Astrocyte (in vitro differentiated cells and primary cell): ENCODE measurements at regions not wholly inside any gene's neighbourhood (a gene's known extent, or its start where the extent isn't known, plus 50 kb on each side); places are given as distances from the start of the nearest gene placed in this dataset.
A peak's percentile ranks its signal among the peaks of the same experiment; 100 is the strongest.
"Not testable (repeated sequence)": the region's sequence is repeated elsewhere in the genome, so short reads cannot be mapped to it uniquely, and the experiment has no call there.

Experiments used
- DNase-seq: peaks from one replicate; pipeline ENCODE4 v3.0.0-alpha.2; 2010; ENCODE audit warnings: low read depth
- FAIRE-seq: peaks from 2 replicates; lab custom pipeline; 2011; peaks lifted over from hg19 to GRCh38; lab: Jason Lieb, UNC
- H2AFZ ChIP-seq: 2 replicates; pipeline ENCODE4 v1.6.0; 2012; ENCODE audit warnings: low read depth, low read length, inconsistent platforms
- H3K27ac ChIP-seq: 2 replicates; pipeline ENCODE4 v1.5.1; 2011; ENCODE audit warnings: low read depth, low read length, inconsistent platforms
- H3K27me3 ChIP-seq: 2 replicates; pipeline ENCODE4 v1.6.0; 2011; ENCODE audit warnings: low read length, inconsistent platforms; ENCODE audit not compliant: insufficient read depth
- H3K36me3 ChIP-seq: 2 replicates; pipeline ENCODE4 v1.5.1; 2011; ENCODE audit warnings: low read length, inconsistent platforms; ENCODE audit not compliant: insufficient read depth
- H3K4me1 ChIP-seq: 2 replicates; pipeline ENCODE4 v1.5.1; 2011; ENCODE audit warnings: low read length, inconsistent platforms; ENCODE audit not compliant: insufficient read depth
- H3K4me2 ChIP-seq: 2 replicates; pipeline ENCODE4 v1.6.0; 2012; ENCODE audit warnings: low read length, inconsistent platforms
- H3K4me3 ChIP-seq: 2 replicates; pipeline ENCODE4 v1.5.1; 2011; ENCODE audit warnings: low read depth, mild to moderate bottlenecking, low read length, inconsistent platforms; ENCODE audit not compliant: insufficient read depth
- H3K79me2 ChIP-seq: 2 replicates; pipeline ENCODE4 v1.6.0; 2012; ENCODE audit warnings: mild to moderate bottlenecking, low read length, inconsistent platforms; ENCODE audit not compliant: insufficient read depth
- H3K9ac ChIP-seq: 2 replicates; pipeline ENCODE4 v1.6.0; 2012; ENCODE audit warnings: mild to moderate bottlenecking, low read length, inconsistent platforms
- H3K9me3 ChIP-seq: 2 replicates; pipeline ENCODE4 v1.5.1; 2012; ENCODE audit warnings: low read depth, mild to moderate bottlenecking, low read length, inconsistent platforms; ENCODE audit not compliant: insufficient read depth
- H4K20me1 ChIP-seq: 2 replicates; pipeline ENCODE4 v1.6.0; 2012; ENCODE audit warnings: low read length, inconsistent platforms; ENCODE audit not compliant: insufficient read depth
- H3K27ac Mint-ChIP-seq: one replicate; pipeline ENCODE4 v1.8.0; 2021; ENCODE audit warnings: mild to moderate bottlenecking, mixed read lengths; ENCODE audit not compliant: unreplicated experiment
- H3K27me3 Mint-ChIP-seq: one replicate; pipeline ENCODE4 v1.8.0; 2021; ENCODE audit warnings: low read depth, mixed read lengths; ENCODE audit not compliant: unreplicated experiment
- H3K36me3 Mint-ChIP-seq: one replicate; pipeline ENCODE4 v1.8.0; 2021; ENCODE audit warnings: low read depth, mixed read lengths; ENCODE audit not compliant: unreplicated experiment
- H3K4me1 Mint-ChIP-seq: one replicate; pipeline ENCODE4 v1.8.0; 2021; ENCODE audit warnings: low read depth, mixed read lengths; ENCODE audit not compliant: unreplicated experiment
- H3K4me3 Mint-ChIP-seq: one replicate; pipeline ENCODE4 v1.8.0; 2021; ENCODE audit warnings: mild to moderate bottlenecking, moderate library complexity, mixed read lengths; ENCODE audit not compliant: unreplicated experiment
- H3K9me3 Mint-ChIP-seq: one replicate; pipeline ENCODE4 v1.8.0; 2021; ENCODE audit warnings: mild to moderate bottlenecking, mixed read lengths; ENCODE audit not compliant: unreplicated experiment
- EZH2 ChIP-seq: IDR thresholded peaks from 2 replicates; pipeline ENCODE4 v1.6.1; 2012; ENCODE audit warnings: mild to moderate bottlenecking, low read length, inconsistent platforms; ENCODE audit not compliant: insufficient read depth
- TF ChIP-seq, protein P1 (sequence below): IDR thresholded peaks from 2 replicates; pipeline ENCODE4 v1.5.1; 2011; ENCODE audit warnings: low read depth, mild to moderate bottlenecking, inconsistent platforms, low read length, moderate library complexity; ENCODE audit not compliant: insufficient read depth

GRCh38 chr3:16770021-16770420 is 114.7 kb upstream of the PLCL2 start:
- no peak overlapping the region for H3K4me3 Mint-ChIP-seq
- no peak overlapping the region for H2AFZ ChIP-seq
- no peaks in the 10 kb centered on the region for H3K79me2 ChIP-seq
- no peaks in the 10 kb centered on the region for H3K27me3 ChIP-seq
- no peaks in the 10 kb centered on the region for H3K9me3 ChIP-seq
- no peak overlapping the region for H3K27ac Mint-ChIP-seq
- no peak overlapping the region for H3K4me3 ChIP-seq
- FAIRE-seq (no peak), DNase-seq (peak; percentile 41)
- no peak for TF ChIP-seq EZH2
- TF ChIP-seq, protein P1, sequence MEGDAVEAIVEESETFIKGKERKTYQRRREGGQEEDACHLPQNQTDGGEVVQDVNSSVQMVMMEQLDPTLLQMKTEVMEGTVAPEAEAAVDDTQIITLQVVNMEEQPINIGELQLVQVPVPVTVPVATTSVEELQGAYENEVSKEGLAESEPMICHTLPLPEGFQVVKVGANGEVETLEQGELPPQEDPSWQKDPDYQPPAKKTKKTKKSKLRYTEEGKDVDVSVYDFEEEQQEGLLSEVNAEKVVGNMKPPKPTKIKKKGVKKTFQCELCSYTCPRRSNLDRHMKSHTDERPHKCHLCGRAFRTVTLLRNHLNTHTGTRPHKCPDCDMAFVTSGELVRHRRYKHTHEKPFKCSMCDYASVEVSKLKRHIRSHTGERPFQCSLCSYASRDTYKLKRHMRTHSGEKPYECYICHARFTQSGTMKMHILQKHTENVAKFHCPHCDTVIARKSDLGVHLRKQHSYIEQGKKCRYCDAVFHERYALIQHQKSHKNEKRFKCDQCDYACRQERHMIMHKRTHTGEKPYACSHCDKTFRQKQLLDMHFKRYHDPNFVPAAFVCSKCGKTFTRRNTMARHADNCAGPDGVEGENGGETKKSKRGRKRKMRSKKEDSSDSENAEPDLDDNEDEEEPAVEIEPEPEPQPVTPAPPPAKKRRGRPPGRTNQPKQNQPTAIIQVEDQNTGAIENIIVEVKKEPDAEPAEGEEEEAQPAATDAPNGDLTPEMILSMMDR, result no peak
- no peak overlapping the region for H3K9ac ChIP-seq
- no peaks in the 10 kb centered on the region for H4K20me1 ChIP-seq
- peaks cover 22% of the 10 kb centered on the region for H3K4me1 Mint-ChIP-seq
- H3K9me3 Mint-ChIP-seq, result no peaks in the 10 kb centered on the region
- no peaks in the 10 kb centered on the region for H3K36me3 Mint-ChIP-seq
- no peaks in the 10 kb centered on the region for H3K36me3 ChIP-seq
- H3K4me1 ChIP-seq, result no peaks in the 10 kb centered on the region
- no peak overlapping the region for H3K4me2 ChIP-seq
- H3K27ac ChIP-seq, result no peak overlapping the region
- H3K27me3 Mint-ChIP-seq, result no peaks in the 10 kb centered on the region

DNA sequence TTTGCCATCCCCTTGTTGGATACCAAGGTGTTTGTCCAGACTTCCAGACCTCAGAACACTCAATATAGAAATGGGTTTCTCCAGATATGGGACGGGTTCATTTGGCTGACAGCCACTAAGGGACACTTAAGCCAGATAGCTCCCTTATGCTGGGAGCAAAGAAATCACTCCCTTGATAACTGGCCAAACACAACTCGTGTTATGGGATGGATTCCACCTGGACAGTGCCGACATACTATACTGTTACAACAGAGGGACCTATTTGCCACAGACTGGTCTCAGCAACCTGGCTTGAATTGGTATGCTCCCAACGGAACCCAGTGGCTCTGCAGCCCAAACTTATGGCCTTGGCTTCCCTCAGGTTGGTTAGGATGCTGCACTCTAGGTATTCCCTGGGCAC is 114.0 kb upstream of the PLCL2 start:
- TF ChIP-seq EZH2, result no peak
- TF ChIP-seq, protein P1, result no peak
- H3K4me1 Mint-ChIP-seq, result peaks cover 22% of the 10 kb centered on the region
- Histone ChIP-seq H3K4me2 (no peak overlapping the region), H2AFZ (no peak overlapping the region), H3K36me3 (no peaks in the 10 kb centered on the region), H3K4me1 (no peaks in the 10 kb centered on the region), H3K79me2 (no peaks in the 10 kb centered on the region), H3K4me3 (no peak overlapping the region), H4K20me1 (no peaks in the 10 kb centered on the region), H3K9ac (no peak overlapping the region), H3K27me3 (no peaks in the 10 kb centered on the region), H3K27ac (no peak overlapping the region), H3K9me3 (no peaks in the 10 kb centered on the region)
- no peak for DNase-seq
- H3K4me3 Mint-ChIP-seq, result no peak overlapping the region
- H3K36me3 Mint-ChIP-seq, result no peaks in the 10 kb centered on the region
- no peaks in the 10 kb centered on the region for H3K27me3 Mint-ChIP-seq
- no peak overlapping the region for H3K27ac Mint-ChIP-seq
- no peaks in the 10 kb centered on the region for H3K9me3 Mint-ChIP-seq
- FAIRE-seq, result no peak

DNA sequence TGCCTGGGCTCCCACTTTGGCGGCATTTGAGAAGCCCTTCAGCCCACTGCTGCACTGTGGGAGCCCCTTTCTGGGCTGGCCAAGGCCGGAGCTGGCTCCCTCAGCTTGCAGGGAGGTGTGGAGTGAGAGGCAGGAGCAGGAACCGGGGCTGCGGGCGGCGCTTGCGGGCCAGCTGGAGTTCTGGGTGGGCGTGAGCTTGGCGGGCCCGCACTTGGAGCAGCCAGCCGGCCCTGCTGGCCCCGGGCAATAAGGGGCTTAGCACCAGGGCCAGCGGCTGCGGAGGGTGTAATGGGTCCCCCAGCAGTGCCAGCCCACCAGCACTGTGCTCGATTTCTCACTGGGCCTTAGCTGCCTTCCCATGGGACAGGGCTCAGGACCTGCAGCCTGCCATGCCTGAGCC is 111.2 kb upstream of the PLCL2 start:
- H3K9ac ChIP-seq, H3K9me3 Mint-ChIP-seq, H3K79me2 ChIP-seq, H4K20me1 ChIP-seq, H3K4me3 Mint-ChIP-seq, H2AFZ ChIP-seq, DNase-seq, H3K4me3 ChIP-seq, H3K27me3 Mint-ChIP-seq, H3K27ac Mint-ChIP-seq, H3K27ac ChIP-seq, H3K4me2 ChIP-seq, FAIRE-seq, H3K36me3 ChIP-seq, H3K4me1 ChIP-seq, H3K27me3 ChIP-seq, H3K9me3 ChIP-seq, H3K36me3 Mint-ChIP-seq: not testable (repeated sequence)
- peaks cover 21% of the 10 kb centered on the region for H3K4me1 Mint-ChIP-seq

GRCh38 chr3:16774536-16774935 is 110.2 kb upstream of the PLCL2 start:
- H3K79me2 ChIP-seq, H3K9me3 ChIP-seq, FAIRE-seq, H3K27ac Mint-ChIP-seq, H3K9me3 Mint-ChIP-seq, H3K36me3 Mint-ChIP-seq, H4K20me1 ChIP-seq, H3K4me1 ChIP-seq, DNase-seq, H3K27me3 Mint-ChIP-seq, H3K27ac ChIP-seq, H3K4me2 ChIP-seq, H3K27me3 ChIP-seq, H3K4me3 ChIP-seq, H3K36me3 ChIP-seq, H2AFZ ChIP-seq, H3K9ac ChIP-seq, H3K4me3 Mint-ChIP-seq: not testable (repeated sequence)
- H3K4me1 Mint-ChIP-seq, result peaks cover 11% of the 10 kb centered on the region
